ENCODE measurements at regions not wholly inside any gene's neighbourhood (a gene's known extent, or its start where the extent isn't known, plus 50 kb on each side); places are given as distances from the start of the nearest gene placed in this dataset.

DNA sequence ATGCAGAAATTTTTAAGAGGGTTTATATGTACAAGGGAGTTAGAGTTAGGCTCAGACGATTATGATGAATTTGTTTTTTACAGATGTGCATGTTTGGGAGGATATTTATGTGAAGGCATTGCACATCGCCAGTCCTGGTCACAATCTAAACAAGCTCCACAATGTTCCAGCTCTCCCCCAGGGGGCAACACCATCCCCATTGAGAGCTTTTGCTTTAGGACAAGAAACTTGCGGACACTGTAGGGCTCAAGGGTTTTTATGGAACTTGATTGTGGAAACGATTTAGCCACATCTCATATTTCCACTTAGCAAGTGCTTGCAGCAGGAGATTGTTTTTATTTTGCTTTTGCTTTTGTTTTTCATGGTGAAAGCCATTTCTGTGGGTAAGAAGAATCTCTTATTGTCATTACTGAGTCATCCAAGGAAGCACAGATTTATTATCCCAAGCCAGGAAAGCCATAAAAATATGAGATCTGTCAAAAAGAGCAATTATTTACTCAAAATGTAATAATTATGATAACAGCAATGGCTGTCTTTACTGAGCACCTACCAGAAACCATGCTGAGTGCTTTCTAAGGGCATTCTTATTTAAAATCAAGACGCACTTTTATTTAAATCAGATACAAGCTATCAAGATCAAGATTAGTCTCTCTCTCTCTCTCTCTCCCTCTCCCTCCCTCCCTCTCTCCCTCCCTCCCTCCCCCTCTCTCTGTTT lies 276.7 kb upstream of the SRRM4 start:
- H3K4me3 ChIP-seq (ENCODE audit: low read depth in 1 of 2, low read length in 2 of 2), result no peak overlapping the region
- no peaks in the 10 kb centered on the region for H3K4me1 ChIP-seq (ENCODE audit: control insufficient read depth in 2 of 2, insufficient read depth in 2 of 2, low read length in 1 of 2)
- no peaks in the 10 kb centered on the region for H3K27me3 ChIP-seq (ENCODE audit: control insufficient read depth in 1 of 2, insufficient read depth in 2 of 2, low read length in 2 of 2)
- H3K36me3 ChIP-seq (ENCODE audit: control insufficient read depth in 2 of 2, insufficient read depth in 2 of 2, low read length in 1 of 2), result no peaks in the 10 kb centered on the region
- peaks cover 2 to 6% of the 10 kb centered on the region in 2 donors for H3K9me3 ChIP-seq (ENCODE audit: control insufficient read depth in 2 of 2, insufficient read depth in 1 of 2, low read depth in 1 of 2, low read length in 1 of 2)
- 65 to 66% methylated on average over 5 of the region's 5 CpGs for whole genome bisulfite sequencing, 2 donors
- no peak overlapping the region for H3K27ac ChIP-seq (ENCODE audit: low read depth in 2 of 2, low read length in 1 of 2)

DNA sequence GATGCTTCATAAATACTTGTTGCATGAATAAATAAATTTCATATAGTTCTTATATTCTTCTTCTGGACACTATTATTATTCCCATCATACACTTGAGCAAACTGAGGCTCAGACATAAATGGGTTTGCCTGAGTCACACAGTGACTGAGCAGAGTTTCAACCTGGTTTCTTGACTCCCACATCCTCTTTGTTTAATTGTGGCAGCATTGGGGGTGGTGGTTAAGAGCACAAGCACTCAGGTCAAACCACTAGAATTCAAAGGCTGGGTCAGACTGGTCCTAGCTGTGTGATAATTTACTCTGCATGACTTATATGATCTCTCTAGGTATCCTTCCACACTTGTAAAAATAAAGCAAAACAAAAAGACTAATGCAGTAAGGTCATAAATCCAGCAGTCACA lies 274.9 kb upstream of the SRRM4 start:
- H3K27ac ChIP-seq (ENCODE audit: low read depth in 2 of 2, low read length in 1 of 2), result no peak overlapping the region
- H3K9me3 ChIP-seq (ENCODE audit: control insufficient read depth in 2 of 2, insufficient read depth in 1 of 2, low read depth in 1 of 2, low read length in 1 of 2), result peaks cover 5 to 6% of the 10 kb centered on the region in 2 donors
- no peaks in the 10 kb centered on the region for H3K36me3 ChIP-seq (ENCODE audit: control insufficient read depth in 2 of 2, insufficient read depth in 2 of 2, low read length in 1 of 2)
- no peaks in the 10 kb centered on the region for H3K27me3 ChIP-seq (ENCODE audit: control insufficient read depth in 1 of 2, insufficient read depth in 2 of 2, low read length in 2 of 2)
- no peaks in the 10 kb centered on the region for H3K4me1 ChIP-seq (ENCODE audit: control insufficient read depth in 2 of 2, insufficient read depth in 2 of 2, low read length in 1 of 2)
- H3K4me3 ChIP-seq (ENCODE audit: low read depth in 1 of 2, low read length in 2 of 2), result no peak overlapping the region

DNA sequence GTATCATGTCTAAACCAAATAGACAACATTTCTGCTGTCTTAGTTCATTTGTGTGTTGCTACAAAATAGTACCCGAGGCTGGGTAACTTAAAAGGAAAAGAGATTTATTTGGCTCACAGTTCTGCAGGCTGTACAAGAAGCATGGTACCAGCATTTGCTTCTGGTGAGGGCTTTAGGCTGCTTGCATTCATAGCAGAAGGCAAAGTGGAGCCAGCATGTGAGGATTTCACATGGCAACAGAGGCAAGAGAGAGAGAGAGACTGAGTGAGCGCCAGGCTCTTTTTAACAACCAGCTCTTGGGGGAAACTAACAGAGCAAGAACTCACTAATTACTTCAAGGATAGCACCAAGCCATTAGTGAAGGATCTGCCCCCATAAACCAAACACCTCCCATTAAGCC lies 271.4 kb upstream of the SRRM4 start:
- Histone ChIP-seq H3K4me1 (ENCODE audit: control insufficient read depth in 2 of 2, insufficient read depth in 2 of 2, low read length in 1 of 2) (no peaks in the 10 kb centered on the region), H3K9me3 (ENCODE audit: control insufficient read depth in 2 of 2, insufficient read depth in 1 of 2, low read depth in 1 of 2, low read length in 1 of 2) (peaks cover 3 to 6% of the 10 kb centered on the region in 2 donors), H3K36me3 (ENCODE audit: control insufficient read depth in 2 of 2, insufficient read depth in 2 of 2, low read length in 1 of 2) (no peaks in the 10 kb centered on the region), H3K4me3 (ENCODE audit: low read depth in 1 of 2, low read length in 2 of 2) (no peak overlapping the region), H3K27me3 (ENCODE audit: control insufficient read depth in 1 of 2, insufficient read depth in 2 of 2, low read length in 2 of 2) (no peaks in the 10 kb centered on the region), H3K27ac (ENCODE audit: low read depth in 2 of 2, low read length in 1 of 2) (no peak overlapping the region)
- 72 to 80% methylated on average over 2 of the region's 2 CpGs for WGBS, 2 donors

DNA sequence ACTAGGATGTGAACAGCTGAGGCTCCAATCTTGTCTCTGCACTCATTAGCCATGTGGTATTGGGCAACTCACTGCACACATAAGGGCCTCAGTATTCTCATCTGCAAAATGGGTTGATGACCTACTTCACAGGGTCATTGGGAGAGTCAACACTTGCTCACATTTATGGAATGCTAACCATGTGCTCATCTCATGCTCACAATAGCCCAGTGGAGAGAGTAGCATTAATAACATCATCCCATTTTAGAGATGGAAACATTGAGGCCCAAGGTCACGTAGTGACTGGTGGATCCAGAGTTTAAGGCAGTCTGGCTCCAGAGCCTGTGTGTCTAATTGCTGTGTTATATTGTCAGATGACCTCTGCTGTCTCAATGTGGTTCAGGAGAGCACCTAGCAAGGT lies 270.2 kb upstream of the SRRM4 start:
- Histone ChIP-seq H3K27ac (ENCODE audit: low read depth in 2 of 2, low read length in 1 of 2) (no peak overlapping the region), H3K4me1 (ENCODE audit: control insufficient read depth in 2 of 2, insufficient read depth in 2 of 2, low read length in 1 of 2) (no peaks in the 10 kb centered on the region), H3K9me3 (ENCODE audit: control insufficient read depth in 2 of 2, insufficient read depth in 1 of 2, low read depth in 1 of 2, low read length in 1 of 2) (peaks cover 3 to 6% of the 10 kb centered on the region in 2 donors), H3K4me3 (ENCODE audit: low read depth in 1 of 2, low read length in 2 of 2) (no peak overlapping the region), H3K36me3 (ENCODE audit: control insufficient read depth in 2 of 2, insufficient read depth in 2 of 2, low read length in 1 of 2) (no peaks in the 10 kb centered on the region), H3K27me3 (ENCODE audit: control insufficient read depth in 1 of 2, insufficient read depth in 2 of 2, low read length in 2 of 2) (no peaks in the 10 kb centered on the region)
- 37 to 51% methylated on average over 1 of the region's 1 CpG for WGBS, 2 donors

DNA sequence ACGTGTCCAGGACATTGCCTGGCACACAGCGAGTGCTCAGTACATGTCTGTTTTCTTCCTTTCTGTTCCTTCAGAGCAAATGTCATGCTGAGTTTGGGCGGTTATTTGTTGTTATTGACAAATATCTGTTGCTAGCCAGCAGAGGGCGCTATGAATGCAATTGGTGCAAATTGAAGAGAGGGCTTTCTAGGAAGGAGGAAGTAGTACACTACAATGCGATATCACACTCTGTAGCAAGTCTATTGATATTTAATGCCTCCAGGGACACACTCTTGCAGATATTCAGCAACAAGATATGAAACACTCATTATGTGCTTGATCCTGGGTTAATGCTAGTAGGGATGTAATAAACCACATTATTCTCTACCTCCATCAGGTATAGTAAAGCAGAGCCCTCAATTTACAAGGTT lies 267.3 kb upstream of the SRRM4 start:
- Histone ChIP-seq H3K4me3 (ENCODE audit: low read depth in 1 of 2, low read length in 2 of 2) (no peak overlapping the region), H3K9me3 (ENCODE audit: control insufficient read depth in 2 of 2, insufficient read depth in 1 of 2, low read depth in 1 of 2, low read length in 1 of 2) (peaks cover 0 to 3% of the 10 kb centered on the region in 2 donors), H3K36me3 (ENCODE audit: control insufficient read depth in 2 of 2, insufficient read depth in 2 of 2, low read length in 1 of 2) (no peaks in the 10 kb centered on the region), H3K4me1 (ENCODE audit: control insufficient read depth in 2 of 2, insufficient read depth in 2 of 2, low read length in 1 of 2) (no peaks in the 10 kb centered on the region), H3K27ac (ENCODE audit: low read depth in 2 of 2, low read length in 1 of 2) (no peak overlapping the region), H3K27me3 (ENCODE audit: control insufficient read depth in 1 of 2, insufficient read depth in 2 of 2, low read length in 2 of 2) (no peaks in the 10 kb centered on the region)
- WGBS, 2 donors, result 8 to 13% methylated on average over 5 of the region's 5 CpGs

DNA sequence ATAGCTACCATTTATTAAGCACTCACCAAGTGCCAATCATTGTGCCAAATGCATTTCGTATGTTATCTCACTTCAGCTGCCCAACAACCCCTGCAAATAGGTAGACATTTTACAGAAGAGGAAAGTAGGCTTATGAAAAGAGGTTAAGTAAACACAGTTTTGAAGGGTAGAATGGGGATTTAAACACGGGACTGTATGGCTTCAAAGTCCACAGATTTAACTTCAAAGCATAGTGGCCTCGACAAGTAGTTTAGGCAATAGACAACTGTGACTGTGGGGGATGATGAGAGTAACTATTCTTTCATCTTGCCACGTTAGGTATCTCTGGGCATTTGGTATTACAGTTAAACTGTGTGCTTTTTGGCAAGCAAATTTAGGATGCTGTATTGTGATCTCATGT lies 266.8 kb upstream of the SRRM4 start:
- no peak overlapping the region for H3K4me3 ChIP-seq (ENCODE audit: low read depth in 1 of 2, low read length in 2 of 2)
- H3K27me3 ChIP-seq (ENCODE audit: control insufficient read depth in 1 of 2, insufficient read depth in 2 of 2, low read length in 2 of 2), result no peaks in the 10 kb centered on the region
- WGBS, 2 donors, result 29% methylated on average over 4 of the region's 4 CpGs

DNA sequence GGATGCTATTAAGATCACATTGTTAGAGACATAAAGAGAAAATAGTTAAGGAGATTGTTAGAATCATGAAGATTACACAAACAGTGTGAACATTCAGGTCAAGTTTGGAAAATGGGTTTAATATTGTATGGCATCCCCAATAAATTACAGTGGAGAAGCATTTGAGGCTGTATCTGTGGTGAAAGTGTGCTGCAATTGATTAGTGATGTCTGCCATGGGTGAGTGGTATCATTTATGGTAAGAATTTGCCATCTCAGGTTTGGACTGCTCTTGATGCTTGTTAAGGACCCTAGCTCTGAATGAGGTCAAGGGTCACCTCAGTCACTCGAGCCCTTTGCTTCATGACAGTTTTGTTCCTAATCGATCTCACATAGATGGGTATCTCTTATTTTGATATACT lies 265.7 kb upstream of the SRRM4 start:
- Histone ChIP-seq H3K36me3 (ENCODE audit: control insufficient read depth in 2 of 2, insufficient read depth in 2 of 2, low read length in 1 of 2) (no peaks in the 10 kb centered on the region), H3K9me3 (ENCODE audit: control insufficient read depth in 2 of 2, insufficient read depth in 1 of 2, low read depth in 1 of 2, low read length in 1 of 2) (no peaks in the 10 kb centered on the region), H3K4me1 (ENCODE audit: control insufficient read depth in 2 of 2, insufficient read depth in 2 of 2, low read length in 1 of 2) (no peaks in the 10 kb centered on the region), H3K4me3 (ENCODE audit: low read depth in 1 of 2, low read length in 2 of 2) (no peak overlapping the region), H3K27ac (ENCODE audit: low read depth in 2 of 2, low read length in 1 of 2) (no peak overlapping the region), H3K27me3 (ENCODE audit: control insufficient read depth in 1 of 2, insufficient read depth in 2 of 2, low read length in 2 of 2) (no peaks in the 10 kb centered on the region)
- 72 to 76% methylated on average over 2 of the region's 2 CpGs for WGBS, 2 donors

More for the DNA sequence above, 266.8 kb upstream of the SRRM4 start:
- Histone ChIP-seq H3K4me1 (ENCODE audit: control insufficient read depth in 2 of 2, insufficient read depth in 2 of 2, low read length in 1 of 2) (no peaks in the 10 kb centered on the region), H3K27ac (ENCODE audit: low read depth in 2 of 2, low read length in 1 of 2) (no peak overlapping the region), H3K36me3 (ENCODE audit: control insufficient read depth in 2 of 2, insufficient read depth in 2 of 2, low read length in 1 of 2) (no peaks in the 10 kb centered on the region), H3K9me3 (ENCODE audit: control insufficient read depth in 2 of 2, insufficient read depth in 1 of 2, low read depth in 1 of 2, low read length in 1 of 2) (peaks cover 0 to 3% of the 10 kb centered on the region in 2 donors)

DNA sequence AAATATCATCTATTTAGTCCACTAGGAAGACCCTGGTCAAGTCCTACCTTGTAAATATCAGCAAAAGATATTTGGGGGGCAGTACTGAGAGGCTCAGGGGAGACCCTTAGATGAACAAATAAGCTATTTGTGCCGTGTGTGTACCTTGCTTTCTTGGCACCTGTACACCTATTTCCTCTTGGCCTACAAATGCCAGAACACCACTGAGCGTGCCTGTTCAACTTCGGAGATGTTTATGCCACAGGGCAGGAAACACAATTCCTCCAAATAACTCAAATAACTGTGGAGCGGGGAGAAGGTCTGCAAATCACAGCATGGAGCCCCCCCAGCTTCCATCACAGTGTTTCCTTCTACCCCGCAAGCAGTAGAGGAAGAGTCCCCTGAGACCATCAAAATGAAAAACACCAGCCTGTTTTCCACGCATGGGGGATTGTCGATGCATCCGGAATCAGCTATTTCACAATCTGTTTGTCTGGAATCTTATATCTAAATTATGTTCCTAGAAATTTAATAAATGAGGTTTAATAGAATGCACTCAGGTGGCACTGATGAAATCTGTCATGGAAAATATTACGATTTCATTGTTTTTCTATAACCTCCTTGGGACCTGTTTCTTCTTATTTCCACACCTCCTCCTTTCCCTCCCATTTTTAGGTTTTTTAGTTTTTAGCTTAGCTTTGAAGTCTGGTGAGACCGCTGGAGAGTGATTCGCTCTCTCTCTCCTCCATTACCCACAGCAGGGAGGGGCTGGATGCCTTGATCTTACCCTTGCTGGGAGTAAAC lies 254.0 kb upstream of the SRRM4 start:
- Histone ChIP-seq H3K27me3 (ENCODE audit: control insufficient read depth in 1 of 2, insufficient read depth in 2 of 2, low read length in 2 of 2) (no peaks in the 10 kb centered on the region), H3K4me3 (ENCODE audit: low read depth in 1 of 2, low read length in 2 of 2) (no peak overlapping the region), H3K4me1 (ENCODE audit: control insufficient read depth in 2 of 2, insufficient read depth in 2 of 2, low read length in 1 of 2) (no peaks in the 10 kb centered on the region), H3K9me3 (ENCODE audit: control insufficient read depth in 2 of 2, insufficient read depth in 1 of 2, low read depth in 1 of 2, low read length in 1 of 2) (peaks cover 2 to 8% of the 10 kb centered on the region in 2 donors), H3K36me3 (ENCODE audit: control insufficient read depth in 2 of 2, insufficient read depth in 2 of 2, low read length in 1 of 2) (no peaks in the 10 kb centered on the region), H3K27ac (ENCODE audit: low read depth in 2 of 2, low read length in 1 of 2) (no peak overlapping the region)
- 77 to 78% methylated on average over 11 of the region's 11 CpGs for WGBS, 2 donors

DNA sequence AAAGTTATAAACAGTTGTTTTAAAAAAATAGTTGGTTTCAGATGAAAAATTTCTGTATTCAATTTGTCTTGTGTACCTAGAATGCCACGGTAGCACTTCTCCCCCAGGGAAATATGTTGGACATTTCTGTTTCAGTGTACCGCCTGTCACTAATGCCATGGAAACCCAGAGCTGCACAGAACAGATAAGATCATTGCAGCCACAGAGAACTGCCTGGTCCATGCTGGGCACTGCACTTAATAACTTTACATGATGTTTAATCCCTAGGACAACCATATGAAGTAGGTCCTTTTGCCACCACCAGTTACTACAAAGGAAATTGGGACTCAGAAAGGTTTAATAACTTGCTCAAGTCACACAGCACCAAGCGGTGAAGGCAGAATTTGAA lies 253.4 kb upstream of the SRRM4 start:
- Histone ChIP-seq H3K4me1 (ENCODE audit: control insufficient read depth in 2 of 2, insufficient read depth in 2 of 2, low read length in 1 of 2) (no peaks in the 10 kb centered on the region), H3K9me3 (ENCODE audit: control insufficient read depth in 2 of 2, insufficient read depth in 1 of 2, low read depth in 1 of 2, low read length in 1 of 2) (peaks cover 2 to 8% of the 10 kb centered on the region in 2 donors), H3K27me3 (ENCODE audit: control insufficient read depth in 1 of 2, insufficient read depth in 2 of 2, low read length in 2 of 2) (no peaks in the 10 kb centered on the region), H3K4me3 (ENCODE audit: low read depth in 1 of 2, low read length in 2 of 2) (no peak overlapping the region), H3K27ac (ENCODE audit: low read depth in 2 of 2, low read length in 1 of 2) (no peak overlapping the region), H3K36me3 (ENCODE audit: control insufficient read depth in 2 of 2, insufficient read depth in 2 of 2, low read length in 1 of 2) (no peaks in the 10 kb centered on the region)
- 80 to 82% methylated on average over 3 of the region's 3 CpGs for WGBS, 2 donors

DNA sequence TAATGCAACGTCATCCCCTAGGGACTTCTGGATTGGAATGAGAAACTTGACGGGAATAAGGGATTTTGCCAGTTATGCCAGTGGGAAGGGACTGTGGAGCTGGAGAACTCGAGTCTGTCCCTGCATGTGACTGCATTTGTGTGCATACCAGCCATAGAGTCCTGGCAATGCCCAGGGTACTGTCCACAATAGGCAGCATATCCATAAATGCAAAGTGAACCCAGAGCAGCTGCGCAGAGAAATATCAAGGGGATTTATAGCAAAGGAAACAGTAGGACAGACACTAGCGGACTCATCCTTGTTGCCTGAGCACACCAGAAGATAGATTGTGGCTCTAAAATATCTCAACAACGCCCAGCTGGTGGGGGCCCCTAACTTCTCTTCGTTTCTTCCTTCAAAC lies 247.1 kb upstream of the SRRM4 start:
- Histone ChIP-seq H3K4me1 (ENCODE audit: control insufficient read depth in 2 of 2, insufficient read depth in 2 of 2, low read length in 1 of 2) (no peaks in the 10 kb centered on the region), H3K27me3 (ENCODE audit: control insufficient read depth in 1 of 2, insufficient read depth in 2 of 2, low read length in 2 of 2) (no peaks in the 10 kb centered on the region), H3K36me3 (ENCODE audit: control insufficient read depth in 2 of 2, insufficient read depth in 2 of 2, low read length in 1 of 2) (no peaks in the 10 kb centered on the region), H3K27ac (ENCODE audit: low read depth in 2 of 2, low read length in 1 of 2) (no peak overlapping the region), H3K9me3 (ENCODE audit: control insufficient read depth in 2 of 2, insufficient read depth in 1 of 2, low read depth in 1 of 2, low read length in 1 of 2) (peaks cover 3 to 4% of the 10 kb centered on the region in 2 donors), H3K4me3 (ENCODE audit: low read depth in 1 of 2, low read length in 2 of 2) (no peak overlapping the region)
- WGBS, 2 donors, result 50 to 62% methylated on average over 7 of the region's 7 CpGs

Measured in esophagus (tissue), 2 donors.